HG03097 (cell line): ENCODE measurements at regions not wholly inside any gene's neighbourhood (a gene's known extent, or its start where the extent isn't known, plus 50 kb on each side); places are given as distances from the start of the nearest gene placed in this dataset.

Source experiments
- ATAC-seq: cut with Tn5 transposase; IDR thresholded peaks from one replicate; pipeline ENCODE4 v1.9.1; 2021; ENCODE audit not compliant: unreplicated experiment, low FRiP score

GRCh38 chr3:72355168-72355567 lies 493.1 kb downstream of the SHQ1 start:
- ATAC-seq = no peak

GRCh38 chr3:72354486-72354885 lies 493.8 kb downstream of the SHQ1 start:
- ATAC-seq = no peak

GRCh38 chr3:72353236-72354128 lies 494.8 kb downstream of the SHQ1 start:
- no peak for ATAC-seq

DNA sequence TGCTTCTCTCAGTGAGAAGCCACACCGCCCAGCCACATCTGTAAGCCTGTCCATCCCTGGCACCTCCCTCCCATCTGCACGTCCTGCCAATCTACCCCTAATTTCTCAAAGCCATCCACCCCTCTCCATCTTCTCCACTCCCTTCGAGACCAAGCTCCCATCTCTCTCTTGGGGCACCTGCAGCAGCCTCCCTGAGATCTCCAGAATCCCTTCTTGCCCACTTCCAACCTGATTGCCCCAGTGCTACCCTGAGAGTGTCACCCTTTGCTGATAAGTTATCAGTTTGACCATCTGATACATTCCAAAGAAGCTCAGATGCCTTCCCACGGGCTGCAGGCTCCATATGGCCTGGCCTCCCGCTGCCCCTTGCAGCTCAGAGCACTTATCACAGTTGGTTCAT lies 496.1 kb downstream of the SHQ1 start:
- no peak for ATAC-seq

DNA sequence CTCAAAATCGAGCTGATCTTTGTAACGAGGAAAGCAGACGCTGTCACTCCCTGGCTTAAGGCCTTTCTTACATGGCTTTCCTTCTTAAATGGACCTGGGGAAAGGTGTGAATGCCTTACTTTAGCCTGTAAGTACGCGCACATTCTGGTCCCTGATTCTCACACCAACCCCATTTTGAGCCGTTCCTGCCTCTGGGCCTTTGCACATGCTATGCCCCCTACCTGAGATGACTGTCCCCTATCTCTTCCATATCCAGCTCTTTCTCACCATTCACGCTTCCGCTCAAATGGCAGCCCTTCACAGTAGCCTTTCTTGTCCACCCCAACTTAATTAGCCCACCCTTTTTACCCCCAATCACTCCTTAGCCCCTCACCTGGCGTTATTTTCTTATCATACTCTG lies 496.7 kb downstream of the SHQ1 start:
- no peak for ATAC-seq

DNA sequence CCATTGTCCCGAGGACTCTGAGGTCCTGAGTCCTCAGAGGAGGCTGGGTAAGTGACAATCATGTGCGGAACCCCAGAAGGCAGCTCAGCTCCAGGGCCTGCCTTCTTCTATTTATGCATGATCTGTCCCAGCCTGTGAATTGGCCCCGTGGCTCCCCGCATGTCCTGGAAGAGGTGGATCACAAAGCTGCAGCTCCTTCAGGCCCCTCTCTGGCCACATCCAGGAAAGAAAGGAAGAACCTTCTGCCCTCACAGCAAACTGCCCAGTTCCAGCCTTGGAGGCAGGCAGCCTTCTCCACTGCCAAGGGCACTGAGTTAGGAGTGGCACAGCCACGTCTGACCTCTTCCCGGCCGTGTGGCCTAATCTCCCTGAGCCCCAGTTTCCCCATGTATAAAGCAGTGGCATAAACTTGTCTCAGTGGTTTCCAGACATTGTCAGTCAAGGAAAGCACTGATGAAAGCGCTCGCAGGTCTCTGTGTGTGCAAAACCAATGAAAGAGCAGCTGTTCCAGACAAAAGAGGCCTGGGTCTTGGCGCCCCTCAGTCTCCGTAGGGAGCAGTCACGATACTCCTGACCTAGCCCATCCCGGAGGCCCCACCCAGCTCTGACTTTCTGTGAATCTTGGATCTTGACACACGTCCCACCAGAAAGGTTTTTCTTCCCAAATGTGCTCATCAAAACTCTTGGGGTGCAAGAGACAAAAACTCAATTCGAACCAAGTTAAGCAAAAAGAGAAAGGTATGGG lies 497.3 kb downstream of the SHQ1 start:
- ATAC-seq = no peak

GRCh38 chr3:72348357-72348756 lies 499.9 kb downstream of the SHQ1 start:
- no peak for ATAC-seq

GRCh38 chr3:72347819-72348319 lies 500.4 kb downstream of the SHQ1 start:
- peak; percentile 72 for ATAC-seq

GRCh38 chr3:72346526-72346926 lies 501.7 kb downstream of the SHQ1 start:
- ATAC-seq = peak; percentile 48

GRCh38 chr3:72345980-72346379 lies 502.3 kb downstream of the SHQ1 start:
- no peak for ATAC-seq

GRCh38 chr3:72345237-72345878 lies 502.9 kb downstream of the SHQ1 start:
- no peak for ATAC-seq

DNA sequence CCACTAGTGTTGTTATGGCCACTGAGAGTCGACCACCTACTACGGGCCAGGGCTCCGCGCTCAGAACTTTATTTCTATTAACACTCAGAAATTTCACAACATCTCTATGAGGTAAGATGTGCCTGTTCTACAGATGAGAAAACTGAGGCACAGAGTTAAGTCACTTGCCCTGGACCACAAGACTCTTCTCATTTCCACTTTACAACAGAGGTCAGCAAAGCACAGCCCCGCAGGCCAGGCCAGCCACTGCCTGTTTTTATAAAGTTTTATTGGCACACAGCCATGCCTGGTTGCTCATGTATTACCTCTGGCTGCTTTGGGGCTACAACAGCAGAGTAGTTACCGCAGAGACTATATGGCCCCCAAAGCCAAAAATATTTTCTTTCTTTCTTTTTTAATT lies 503.6 kb downstream of the SHQ1 start:
- ATAC-seq = no peak

DNA sequence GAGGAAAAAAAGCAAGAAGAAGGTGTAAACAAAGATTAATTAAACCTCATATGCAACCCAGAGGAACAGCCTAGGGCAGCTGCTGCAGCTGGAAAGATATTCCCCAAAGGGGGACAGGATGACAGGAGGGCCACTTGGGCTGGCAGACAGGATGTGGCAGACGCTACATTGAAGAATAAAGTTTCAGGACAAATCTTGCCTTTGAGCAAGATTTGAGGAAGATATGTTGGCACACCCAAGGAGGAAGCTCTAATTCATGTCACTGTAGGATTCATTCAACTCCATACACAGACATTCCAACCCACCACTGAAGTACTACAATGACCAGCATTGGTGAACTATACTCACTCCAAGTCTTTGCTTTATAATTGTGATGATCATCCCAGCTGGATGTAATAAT lies 504.0 kb downstream of the SHQ1 start:
- ATAC-seq = no peak

- no peak for ATAC-seq
These were observed 505.2 kb downstream of the SHQ1 start for GRCh38 chr3:72343078-72343477.

- no peak for ATAC-seq
These were observed 505.8 kb downstream of the SHQ1 start for GRCh38 chr3:72342450-72342849.

GRCh38 chr3:72341920-72342319 lies 506.3 kb downstream of the SHQ1 start:
- no peak for ATAC-seq

DNA sequence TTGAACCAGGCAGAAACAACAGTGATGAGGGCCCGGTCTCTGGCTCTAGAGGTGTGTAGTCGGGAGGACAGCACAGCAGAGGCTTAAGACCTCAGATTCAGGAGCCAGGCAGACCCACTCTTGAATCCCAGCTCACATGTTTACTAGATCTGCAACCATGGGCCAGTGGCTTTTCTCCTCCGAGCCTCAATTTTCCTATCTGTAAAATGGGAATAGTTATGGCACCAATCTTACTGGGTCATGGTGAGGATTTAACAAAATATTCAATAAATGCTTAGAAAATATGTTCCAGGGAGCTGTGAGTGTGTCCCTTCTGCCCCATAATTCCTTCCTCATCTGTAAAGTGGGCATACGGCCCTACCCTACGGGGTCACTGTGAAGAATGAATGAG lies 506.9 kb downstream of the SHQ1 start:
- ATAC-seq = no peak

DNA sequence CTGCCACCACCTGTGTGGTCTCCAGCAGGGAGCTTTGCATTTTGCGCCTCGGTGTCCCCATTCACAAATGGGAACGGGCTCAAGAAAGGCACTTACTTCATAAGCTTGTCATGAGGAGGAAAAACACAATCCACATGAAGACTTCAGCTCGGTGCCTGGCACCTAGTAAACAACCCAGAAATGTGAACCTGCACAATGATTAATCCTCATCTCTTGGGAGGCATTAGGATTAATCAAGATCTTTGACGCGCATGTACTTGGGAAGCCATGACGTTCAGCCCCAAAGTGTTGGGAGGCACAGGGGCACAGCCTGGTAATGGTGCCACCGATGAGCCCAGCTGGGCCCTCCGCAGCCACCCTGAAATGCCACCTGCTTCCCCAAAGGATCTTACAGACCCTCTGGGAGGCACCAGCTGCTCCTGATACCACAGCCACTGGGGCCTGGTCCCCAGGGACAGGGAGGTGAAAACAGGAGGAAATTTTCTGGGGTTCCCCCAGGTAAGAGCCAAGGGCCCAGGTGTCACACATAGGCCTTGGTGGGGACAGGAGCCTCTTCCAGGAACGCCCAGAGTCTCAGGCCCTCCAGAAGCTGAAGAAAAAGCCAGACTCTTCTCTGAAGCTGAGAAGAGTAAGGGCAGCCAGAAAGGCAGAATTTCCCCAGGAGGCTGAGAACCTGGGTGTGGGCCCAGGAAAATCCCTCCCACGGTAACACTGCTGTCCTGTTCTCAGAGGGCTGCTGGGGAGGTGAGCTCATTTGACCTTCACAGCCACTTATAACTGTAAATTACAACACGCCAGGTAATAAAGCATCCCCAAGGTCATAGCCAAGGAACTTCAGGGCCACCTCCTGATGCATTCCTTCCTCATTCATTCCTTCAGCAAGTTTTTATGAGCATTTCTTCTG lies 507.5 kb downstream of the SHQ1 start:
- no peak for ATAC-seq

- no peak for ATAC-seq
These were observed 508.2 kb downstream of the SHQ1 start for GRCh38 chr3:72340056-72340455.

GRCh38 chr3:72339670-72340030 lies 508.6 kb downstream of the SHQ1 start:
- no peak for ATAC-seq
